Suppressor macrophage treated with lipopolysaccharide for 4 hours (primary cell): ENCODE measurements at regions not wholly inside any gene's neighbourhood (a gene's known extent, or its start where the extent isn't known, plus 50 kb on each side); places are given as distances from the start of the nearest gene placed in this dataset.
"Not testable (repeated sequence)": the region's sequence is repeated elsewhere in the genome, so short reads cannot be mapped to it uniquely, and the experiment has no call there.

Experiments
- DNase-seq: peaks from one replicate; pipeline ENCODE4 v3.0.0-alpha.2; 2020

DNA sequence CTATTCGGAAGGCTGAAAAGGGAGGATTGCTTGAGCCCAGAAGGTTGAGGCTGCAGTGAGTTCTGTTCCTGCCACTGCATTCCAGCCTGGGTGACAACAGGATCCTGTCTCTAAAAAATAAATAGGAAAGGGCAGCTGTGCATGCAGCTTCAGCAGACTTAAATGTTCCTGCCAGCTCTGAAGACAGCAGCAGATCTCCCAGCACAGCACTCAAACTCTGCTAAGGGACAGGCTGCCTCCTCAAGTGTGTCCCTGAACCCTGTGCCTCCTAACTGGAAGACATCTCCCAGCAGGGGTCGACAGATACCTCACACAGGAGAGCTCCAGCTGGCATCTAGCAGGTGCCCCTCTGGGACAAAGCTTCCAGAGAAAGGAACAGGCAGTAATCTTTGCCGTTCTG, 117.9 kb downstream of the CXCL12 start:
- no peak for DNase-seq

DNA sequence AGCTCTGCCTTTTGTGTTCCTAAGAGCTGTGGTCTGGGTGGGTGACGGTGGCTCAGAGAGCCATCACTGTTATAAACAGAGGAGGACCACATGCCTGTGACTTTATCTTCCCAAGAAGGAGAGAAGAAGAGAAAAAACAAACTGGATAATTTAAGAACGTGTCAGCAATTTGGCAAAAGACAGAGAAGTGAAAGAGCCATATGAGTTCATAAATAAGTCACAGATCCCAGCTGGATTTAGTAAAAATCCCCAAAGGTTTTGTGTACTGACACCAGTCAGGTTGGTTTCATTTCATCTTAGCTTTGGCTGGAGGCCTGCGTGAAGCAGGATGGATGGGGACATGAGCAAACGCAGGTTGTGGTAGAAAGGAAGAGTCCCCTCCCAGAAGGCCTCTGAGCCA, 120.7 kb downstream of the CXCL12 start:
- no peak for DNase-seq

DNA sequence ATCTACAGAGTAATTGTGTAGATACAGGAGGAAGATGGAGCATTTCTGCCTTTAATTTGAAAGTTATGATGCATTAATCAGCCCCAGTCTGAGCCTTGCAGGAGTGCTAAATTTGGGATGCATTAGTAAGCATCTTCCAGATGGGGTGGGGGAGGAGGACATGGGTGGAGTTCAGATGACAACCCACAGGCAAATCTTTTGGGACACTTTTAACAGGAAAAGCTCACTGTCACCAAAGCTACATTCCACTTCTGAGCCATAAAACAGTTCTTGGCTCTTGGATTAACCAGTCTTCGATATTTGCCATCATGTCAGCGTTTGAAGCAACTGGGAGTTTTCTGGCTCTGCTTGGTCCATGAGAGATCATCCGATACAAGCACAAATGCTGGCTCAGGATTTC, 121.1 kb downstream of the CXCL12 start:
- no peak for DNase-seq

DNA sequence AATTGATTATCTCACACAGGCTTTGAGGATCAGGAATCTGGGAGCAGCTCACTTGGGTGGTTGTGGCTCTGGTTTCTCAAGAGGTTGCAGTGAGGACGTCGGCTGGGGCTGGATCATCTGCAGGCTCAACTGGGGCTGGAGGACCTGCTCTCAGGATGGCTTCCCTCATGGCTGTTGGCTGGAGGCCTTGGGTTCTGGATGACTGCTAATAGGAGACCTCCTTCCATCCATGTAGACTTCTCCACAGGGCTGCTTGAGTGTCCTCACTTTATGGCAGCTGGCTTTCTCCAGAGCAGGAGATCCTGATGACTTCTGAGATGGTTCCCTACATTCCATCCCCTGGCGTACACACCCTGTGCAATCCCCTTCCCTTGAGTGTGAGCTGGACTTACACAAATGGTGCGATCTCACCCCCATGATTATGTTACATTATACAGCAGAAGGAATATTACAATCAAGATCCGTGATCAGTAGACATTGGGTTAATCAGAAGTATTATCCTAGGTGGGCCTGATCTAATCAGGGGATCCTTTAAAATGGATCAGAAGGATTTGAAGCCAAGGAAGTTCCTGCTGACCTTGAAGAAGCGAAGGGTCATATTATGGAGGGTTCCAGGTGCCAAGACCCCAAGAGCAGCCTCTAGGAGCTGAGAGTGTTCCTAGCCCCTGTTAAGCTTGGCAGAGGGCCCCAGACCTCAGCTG, 122.2 kb downstream of the CXCL12 start:
- DNase-seq: no peak

DNA sequence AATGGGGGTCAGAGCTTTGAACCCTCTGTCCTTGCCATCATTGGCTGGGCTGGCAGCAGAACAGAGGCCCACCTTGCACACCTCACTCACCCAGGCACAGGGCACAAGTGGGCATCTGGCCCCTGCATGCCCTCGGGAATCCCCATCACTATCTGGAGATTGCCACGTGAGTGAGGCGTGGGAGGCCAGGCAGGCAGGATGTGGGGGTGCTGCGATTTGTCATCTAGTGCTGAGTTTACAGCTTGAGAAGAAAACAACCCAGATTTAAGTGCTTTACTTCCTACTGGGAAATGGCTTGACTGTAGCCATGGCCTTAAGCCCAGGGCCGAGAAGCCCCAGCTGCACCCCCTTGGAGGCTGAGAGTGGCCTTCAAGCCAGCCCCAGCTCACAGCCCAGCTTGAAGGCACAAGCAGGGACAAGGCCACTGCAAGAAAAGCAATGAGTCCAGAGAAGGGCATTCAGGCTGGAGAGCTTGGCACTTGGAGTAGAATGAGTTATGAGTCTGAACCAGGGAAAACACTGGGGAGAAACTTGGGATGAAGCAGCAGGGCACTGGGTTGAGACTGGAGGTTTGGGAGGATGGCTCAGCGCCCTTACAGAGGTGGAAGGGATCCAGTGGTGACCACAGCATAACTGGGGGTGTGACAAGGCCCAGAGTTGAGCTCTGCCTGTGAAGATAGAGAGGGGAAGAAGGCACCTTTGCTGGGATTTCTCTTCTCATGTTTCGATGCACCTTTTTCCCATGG, 123.0 kb downstream of the CXCL12 start:
- no peak for DNase-seq

DNA sequence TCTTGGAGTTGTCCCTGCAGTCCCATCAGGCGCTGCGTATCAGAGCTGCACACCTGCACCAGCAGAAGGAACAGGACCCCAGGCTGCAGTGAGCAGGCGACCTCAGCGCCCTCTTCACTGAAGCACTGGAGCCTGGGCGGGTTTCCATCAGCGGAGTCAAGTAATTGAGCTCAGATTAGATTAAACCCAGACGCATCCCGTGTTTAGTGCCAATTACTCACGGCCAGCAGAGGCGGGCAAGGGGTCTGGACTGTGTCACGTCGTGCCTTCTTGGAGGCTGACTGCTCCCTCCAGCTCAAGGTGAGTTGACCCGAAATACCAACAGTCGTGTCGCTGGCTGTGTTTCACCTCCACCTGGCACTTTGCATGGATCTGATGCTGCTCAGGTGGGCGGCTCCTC, 123.6 kb downstream of the CXCL12 start:
- DNase-seq: no peak

DNA sequence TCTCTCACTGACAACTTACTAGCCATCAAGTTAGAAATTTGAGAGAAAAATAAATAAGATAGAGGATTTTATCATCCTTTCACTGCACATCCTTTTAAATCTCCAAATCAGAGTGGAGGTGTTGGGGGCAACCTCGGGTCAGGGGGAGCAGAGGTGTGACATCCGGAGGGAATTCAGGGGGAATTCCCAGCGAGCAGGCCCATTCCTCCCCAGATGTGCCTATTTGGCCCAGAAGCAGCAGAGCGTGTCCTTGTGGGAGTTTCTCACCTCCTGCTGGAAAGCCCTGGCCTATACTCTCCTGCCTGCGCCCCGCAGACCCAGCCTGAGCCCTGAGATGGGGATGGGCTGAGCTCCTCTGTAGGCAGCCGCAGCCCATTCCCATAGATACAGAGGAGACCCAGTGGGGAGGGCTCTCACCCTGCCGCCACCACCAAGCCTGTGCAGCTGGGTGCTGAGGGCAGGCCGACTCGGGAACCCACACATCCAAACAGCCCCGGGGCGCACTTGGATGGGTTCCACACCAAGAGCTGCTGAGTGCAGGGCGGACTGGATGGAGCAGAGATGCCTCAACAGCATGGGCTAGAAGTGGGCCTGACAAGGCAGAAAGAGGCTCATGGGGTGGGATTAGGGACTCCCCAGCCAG, 124.5 kb downstream of the CXCL12 start:
- no peak for DNase-seq

DNA sequence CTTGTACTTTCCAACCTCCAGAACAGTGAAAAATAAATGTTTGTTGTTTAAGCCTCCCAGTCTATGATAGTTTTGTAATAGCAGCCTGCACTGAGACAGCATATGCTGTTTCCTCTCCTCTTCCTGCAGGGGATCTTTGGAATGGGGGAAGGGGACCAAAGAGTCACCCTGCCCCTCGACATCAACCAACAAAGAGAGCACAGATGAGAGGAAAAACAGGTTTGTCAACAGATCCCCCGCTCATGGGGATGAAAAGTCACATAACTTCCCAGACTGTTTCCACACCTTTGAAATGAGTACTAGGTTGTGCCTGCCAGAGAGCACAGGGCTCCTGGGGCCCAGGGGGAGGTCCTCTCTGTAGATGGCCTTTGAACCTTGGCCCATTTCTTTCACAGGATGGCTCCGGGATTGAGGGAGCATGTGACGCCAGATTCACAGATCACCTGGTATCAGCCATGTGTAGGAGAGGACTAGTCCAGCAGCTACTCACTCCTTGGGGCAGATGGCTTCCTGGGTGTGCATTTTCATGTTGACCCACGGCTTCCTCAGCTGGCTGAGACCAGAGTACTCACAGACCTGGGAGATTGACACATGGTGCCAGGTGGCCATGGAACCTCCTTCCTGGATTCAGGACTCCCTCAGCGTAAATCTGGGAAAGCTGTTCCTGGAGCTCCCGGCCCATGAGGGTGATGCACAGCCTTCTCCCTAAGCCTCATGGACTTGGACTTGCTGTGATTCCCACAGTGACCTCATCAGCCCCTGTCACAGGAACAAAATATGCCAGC, 125.6 kb downstream of the CXCL12 start:
- no peak for DNase-seq

DNA sequence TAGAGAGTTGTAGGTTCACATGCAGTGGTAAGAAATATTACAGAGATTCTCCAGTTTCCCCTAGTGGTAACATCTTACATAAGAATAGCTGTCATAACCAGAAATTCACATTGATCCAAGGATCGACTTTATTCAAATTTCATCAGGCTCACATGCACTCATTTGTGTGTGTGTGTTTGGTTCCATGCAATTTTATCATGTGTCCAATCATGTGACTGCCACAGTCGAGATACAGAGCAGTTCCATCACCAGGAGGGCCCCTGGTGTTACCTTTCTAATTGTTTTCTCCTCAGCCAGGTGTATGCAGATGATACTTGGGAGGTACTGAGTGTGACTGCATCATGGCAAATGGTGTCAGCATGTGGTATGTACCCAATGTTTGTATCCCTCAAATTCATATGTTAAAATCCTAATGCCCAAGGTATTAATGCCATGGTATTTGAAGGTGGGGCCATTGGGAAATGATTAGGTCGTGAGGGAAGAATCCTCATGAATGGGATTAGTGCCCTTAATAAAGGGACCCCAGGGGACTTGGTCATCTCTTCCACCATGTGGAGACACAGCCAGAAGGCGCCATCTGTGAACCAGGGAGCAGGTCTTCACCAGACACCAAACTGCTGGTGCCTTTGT, 126.3 kb downstream of the CXCL12 start:
- DNase-seq: no peak

DNA sequence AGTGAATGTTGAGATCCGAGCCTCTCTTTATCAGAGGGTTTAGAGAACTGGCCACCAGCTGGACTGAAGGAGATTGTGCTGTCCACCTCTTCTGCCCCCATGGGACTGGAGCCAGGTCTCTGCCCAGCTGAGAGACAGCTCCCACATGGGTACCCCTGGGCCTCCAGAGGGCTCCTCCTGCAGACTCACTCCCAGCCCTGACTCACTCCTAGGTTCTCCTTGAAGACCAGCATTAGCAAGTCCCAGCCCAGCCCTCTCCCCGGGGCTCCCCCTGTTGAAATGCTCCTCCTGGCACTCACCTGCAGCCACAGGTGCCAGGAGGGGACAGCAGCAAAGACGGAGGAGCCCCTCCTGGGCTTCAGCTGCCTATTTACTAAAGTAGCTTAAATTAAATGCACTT, 126.9 kb downstream of the CXCL12 start:
- DNase-seq: no peak

DNA sequence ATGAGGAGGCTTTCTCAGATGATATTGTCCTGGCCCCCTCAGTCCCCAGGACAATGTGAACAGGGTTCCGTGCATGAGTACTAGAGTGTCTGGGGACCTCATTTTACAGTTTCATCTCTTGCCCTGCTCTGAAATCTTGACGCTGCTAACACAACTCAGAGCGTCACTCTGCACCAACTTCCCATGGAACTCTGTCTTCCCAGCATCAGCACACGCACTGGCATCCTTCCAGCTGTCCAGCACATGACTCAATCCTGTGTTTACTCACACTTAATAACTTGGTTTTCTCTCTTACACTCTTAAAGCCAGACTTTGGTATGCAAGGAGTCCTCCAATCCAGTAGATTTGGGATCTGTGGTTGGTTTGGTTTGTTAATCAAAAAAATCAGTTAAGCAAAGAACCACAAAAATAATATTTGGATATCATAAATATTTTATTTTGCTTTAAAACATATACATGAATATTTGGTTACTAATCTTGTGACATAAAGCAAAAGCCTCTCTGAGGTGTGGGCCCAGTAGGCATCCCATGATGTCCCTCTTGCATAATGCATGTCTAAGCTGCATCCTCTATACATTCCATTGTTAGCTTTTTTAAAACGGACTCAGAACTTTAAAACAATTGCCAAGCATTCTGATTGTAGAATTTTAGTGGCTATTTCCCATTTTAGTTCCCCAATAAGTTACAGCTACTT, 131.0 kb downstream of the CXCL12 start:
- DNase-seq: no peak

DNA sequence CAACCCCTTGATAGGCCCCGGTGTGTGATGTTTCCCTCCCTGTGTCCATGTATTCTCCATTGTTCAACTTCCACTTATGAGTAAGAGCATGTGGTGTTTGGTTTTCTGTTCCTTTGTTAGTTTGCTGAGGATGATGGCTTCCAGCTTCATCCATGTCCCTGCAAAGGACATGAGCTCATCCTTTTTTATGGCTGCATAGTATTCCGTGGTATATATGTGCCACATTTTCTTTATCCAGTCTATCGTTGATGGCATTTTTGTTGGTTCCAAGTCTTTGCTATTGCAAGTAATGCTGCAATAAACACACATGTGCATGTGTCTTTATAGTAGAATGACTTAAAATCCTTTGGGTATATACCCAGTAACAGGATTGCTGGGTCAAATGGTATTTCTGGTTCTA, 132.3 kb downstream of the CXCL12 start:
- DNase-seq: not testable (repeated sequence)

DNA sequence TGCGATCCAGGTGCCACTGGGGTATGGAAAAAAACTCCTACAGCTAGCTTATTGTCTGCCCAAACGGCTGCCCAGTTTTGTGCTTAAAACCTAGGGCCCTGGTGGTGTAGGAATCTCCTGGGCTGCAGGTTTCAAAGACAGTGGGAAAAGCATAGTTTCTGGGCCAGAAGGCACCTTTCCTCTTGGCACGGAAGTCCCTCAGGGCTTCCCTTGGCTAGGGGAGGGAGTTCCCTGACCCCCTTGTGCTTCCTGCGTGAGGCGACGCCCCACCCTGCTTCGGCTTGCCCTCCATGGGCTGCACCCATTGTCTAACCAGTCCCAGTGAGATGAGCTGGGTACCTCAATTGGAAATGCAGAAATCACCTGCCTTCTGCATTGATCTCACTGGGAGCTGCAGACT, 135.0 kb downstream of the CXCL12 start:
- not testable (repeated sequence) for DNase-seq

DNA sequence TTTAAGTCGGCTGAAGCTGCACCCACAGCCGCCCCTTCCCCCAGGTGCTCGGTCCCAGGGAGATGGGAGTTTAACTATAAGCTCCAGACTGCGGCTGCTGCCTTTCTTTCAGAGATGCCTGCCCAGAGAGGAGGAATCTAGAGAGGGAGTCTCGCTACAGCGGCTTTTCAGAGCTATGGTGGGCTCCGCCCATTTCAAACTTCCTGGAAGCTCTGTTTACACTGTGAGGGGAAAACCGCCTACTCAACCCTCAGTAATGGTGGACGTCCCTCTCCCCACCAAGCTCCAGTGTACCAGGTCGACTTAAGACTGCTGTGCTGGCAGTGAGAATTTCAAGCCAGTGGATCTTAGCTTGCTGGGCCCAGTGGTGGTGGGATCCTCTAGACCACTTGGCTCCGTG, 135.4 kb downstream of the CXCL12 start:
- DNase-seq: no peak

DNA sequence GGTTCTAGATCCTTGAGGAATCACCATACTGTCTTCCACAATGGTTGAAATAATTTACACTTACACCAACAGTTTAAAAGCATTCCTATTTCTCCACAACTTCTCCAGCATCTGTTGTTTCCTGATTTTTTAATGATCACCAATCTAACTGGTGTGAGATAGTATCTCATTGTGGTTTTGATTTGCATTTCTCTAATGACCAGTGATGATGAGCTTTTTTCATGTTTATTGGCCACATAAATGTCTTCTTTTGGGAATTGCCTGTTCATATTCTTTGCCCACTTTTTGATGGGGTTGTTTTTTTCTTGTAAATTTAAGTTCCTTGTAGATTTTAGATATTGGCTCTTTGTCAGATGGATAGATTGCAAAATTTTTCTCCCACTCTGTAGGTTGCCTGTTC, 138.2 kb downstream of the CXCL12 start:
- not testable (repeated sequence) for DNase-seq

DNA sequence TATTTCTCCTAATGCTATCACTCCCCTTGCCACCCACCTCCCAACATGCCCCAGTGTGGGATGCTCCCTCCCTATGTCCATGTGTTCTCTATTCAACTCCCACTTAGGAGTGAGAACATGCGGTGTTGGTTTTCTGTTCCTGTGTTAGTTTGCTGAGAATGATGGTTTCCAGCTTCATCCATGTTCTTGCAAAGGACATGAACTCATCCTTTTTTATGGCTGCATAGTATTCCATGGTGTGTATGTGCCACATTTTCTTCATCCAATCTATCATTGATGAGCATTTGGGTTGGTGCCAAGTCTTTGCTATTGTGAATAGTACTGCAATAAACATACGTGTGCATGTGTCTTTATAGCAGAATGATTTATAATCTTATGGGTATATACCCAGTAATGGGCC, 138.6 kb downstream of the CXCL12 start:
- not testable (repeated sequence) for DNase-seq

DNA sequence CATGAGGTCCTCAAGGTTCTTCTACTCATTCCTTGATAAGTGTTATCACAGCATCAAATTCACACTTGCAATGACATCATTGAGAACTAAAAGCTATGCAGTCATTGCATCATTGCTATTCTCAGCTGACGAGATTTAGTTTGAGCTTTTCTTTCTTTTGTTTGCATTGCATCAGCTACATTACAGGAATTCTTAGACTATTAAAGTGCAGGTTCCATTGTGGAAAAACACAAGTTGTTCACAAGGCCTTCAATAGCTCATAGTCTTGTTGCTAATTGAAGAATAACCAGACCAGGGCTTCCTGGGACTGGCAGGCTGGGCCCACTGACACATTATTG, 139.3 kb downstream of the CXCL12 start:
- no peak for DNase-seq

DNA sequence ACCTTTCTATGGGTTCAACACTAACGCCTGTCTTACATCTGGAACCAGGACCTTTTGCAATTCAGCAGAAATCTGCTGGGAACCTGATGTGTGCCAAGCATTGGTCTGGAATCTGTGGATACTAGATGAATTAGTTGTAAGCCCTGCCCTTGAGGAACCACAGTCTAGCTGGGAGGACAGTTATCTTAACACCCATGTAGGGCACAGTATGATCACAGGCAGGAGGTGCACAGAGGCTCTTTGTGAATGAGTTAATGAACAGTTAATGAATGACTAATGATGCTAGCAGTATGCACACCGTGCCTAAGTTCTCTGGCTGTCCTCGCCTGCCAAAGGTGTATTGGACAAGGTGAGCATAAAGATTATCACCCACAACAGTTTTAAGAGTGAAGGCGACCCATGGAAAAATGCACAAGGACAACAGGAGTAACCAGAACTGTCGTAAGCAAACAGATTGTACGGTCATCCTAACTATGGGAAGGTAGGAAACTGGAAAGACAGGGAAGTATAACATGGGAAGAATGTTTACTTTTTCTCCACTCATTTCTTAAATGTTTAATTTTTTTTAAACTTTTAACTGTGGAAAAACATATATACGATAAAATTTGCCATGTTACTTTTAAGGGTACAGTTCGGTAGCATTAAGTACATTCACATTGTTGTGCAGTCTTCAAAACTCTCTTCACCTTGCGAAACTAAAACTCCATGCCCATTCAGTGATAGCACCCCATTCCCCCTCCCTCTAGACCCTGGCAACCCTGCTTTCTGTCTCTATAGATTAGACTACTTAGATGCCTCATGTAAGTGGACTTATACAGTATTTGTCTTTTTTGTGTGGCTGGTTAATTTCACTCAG, 139.9 kb downstream of the CXCL12 start:
- DNase-seq: no peak

DNA sequence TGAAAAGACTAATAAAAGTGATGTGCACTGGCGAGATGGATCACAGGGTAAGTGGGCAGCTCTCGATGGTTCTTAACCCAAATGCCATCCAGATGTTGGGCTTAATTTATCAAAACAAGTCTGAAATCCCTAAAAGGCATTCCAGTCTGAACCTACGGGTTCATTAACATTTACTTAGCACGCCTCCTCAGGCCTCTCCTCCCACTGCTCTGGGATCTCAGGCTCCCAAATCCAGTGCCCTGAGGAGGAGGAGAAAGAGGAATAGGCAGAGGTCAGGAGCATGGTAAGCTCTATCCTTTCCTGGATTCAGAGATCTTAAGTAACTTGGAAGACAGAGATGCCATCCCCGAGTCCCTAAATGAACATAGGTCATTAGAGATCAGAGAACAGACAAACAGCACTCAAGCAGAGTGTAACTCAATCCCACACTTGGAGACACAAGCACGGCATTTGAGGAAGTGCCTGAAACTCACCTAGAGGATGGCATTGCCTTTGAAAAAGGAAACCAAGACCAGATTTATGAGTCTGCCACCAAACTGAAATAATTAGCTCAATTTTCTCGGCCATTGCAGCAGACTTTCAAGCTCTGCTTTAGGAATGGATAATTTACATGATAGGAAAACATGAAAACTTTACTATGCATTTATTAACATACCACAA, 140.9 kb downstream of the CXCL12 start:
- no peak for DNase-seq

DNA sequence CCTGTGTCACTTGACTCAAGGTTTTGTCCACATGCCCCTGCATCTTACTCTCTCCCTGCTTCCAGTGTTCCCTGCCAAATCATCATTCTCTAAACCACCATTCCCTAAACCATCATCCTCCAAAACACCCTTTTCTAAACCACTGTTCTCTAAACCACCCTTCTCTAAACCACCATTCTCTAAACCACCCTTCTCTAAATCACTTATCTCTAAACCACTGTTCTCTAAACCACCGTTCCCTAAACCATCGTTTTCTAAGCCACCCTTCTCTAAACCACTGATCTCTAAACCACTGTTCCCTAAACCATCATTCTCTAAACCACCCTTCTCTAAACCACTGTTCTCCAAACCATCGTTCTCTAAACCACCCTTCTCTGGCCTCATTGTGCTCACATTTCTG, 142.1 kb downstream of the CXCL12 start:
- no peak for DNase-seq

DNA sequence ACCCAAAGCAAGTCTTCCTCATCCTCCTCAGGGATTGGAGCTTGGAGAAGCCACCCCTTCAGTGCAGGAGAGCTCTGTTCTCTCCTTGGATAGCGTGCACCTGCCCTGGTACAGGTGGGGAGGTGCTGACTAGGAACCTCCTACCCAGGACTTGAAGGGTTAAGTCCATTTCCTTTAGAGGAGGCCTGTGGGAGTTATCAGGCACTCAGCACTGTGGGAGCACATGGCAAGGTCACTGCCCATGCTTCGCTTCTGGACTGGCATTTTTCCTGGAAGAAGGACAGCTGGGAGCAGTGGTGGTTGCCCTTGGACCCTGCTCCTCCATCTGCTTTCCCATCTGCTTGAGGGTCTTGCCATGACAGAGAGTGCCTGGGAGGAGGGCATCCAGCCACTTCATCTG, 142.8 kb downstream of the CXCL12 start:
- DNase-seq: no peak
